ENCODE measurements at regions not wholly inside any gene's neighbourhood (a gene's known extent, or its start where the extent isn't known, plus 50 kb on each side); places are given as distances from the start of the nearest gene placed in this dataset.

DNA sequence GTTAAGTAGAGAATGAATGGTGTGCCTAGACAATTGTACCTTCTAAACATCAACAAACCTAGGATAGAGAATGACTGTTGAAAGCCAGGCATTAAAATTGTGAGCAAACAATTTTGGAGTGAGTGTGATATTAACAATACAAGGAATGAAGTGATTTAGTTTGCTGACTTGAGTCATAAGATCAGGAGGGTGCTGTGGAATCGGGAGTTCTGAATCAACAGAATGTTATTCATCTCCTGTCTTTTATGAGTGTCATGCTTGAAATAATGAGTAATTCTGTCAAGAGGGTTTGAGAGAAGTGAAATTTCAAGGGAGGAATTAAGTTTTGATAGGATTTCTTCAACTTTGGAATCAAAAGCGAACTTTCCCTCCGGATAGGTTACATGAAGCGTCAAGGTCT lies 214.4 kb upstream of the DSEL start:
- no peak for DNase-seq (ENCODE audit: low read depth)
- H3K4me3 ChIP-seq (ENCODE audit: low read depth, low read length) = no peak overlapping the region
- no peak for TF ChIP-seq CTCF (IDR thresholded peaks at IDR 0.05; ENCODE audit: control insufficient read depth, extremely low read depth, insufficient read depth)

- H3K4me3 ChIP-seq (ENCODE audit: low read depth, low read length) = no peak overlapping the region
- no peak for TF ChIP-seq CTCF (IDR thresholded peaks at IDR 0.05; ENCODE audit: control insufficient read depth, extremely low read depth, insufficient read depth)
- no peak for DNase-seq (ENCODE audit: low read depth)
Observed at GRCh38 chr18:67728364-67728763, 211.8 kb upstream of the DSEL start.

DNA sequence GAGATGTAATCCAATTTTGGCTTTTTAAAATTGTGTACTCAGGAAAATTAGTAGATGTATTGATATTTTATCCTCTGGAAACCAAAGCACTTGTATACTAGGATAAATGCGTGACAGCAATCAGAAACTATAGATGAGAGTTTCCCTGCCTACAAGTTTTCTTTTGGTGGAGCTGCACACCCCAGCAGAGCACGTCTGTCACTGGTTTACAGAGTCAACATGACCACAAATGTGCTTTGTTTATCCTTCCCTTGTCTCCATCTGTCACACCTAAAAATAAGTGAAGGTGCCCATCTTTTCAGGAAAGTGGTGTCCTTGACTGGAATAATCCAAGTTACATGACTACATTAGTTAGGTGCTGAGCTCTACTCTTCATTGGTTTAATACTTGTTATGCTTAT lies 210.4 kb upstream of the DSEL start:
- no peak for DNase-seq (ENCODE audit: low read depth)
- H3K4me3 ChIP-seq (ENCODE audit: low read depth, low read length) = no peak overlapping the region
- TF ChIP-seq CTCF (IDR thresholded peaks at IDR 0.05; ENCODE audit: control insufficient read depth, extremely low read depth, insufficient read depth) = no peak

DNA sequence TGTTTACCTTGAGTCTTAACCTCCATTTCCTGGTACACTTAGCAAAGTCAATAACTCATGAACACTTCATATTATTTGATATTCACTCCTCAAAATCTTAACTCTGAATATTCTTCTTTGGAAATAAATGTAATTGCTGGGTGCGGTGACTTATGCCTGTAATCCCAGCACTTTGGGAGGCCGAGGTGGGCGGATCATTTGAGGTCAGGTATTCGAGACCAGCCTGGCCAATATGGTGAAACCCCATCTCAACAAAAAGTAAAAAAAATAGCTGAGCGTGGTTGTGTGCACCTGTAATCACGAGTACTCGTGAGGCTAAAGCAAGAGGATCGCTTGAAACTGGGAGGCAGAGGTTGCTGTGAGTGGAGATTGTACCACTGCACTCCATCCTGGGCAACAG lies 201.3 kb upstream of the DSEL start:
- TF ChIP-seq CTCF (IDR thresholded peaks at IDR 0.05; ENCODE audit: control insufficient read depth, extremely low read depth, insufficient read depth) = no peak
- no peak overlapping the region for H3K4me3 ChIP-seq (ENCODE audit: low read depth, low read length)
- no peak for DNase-seq (ENCODE audit: low read depth)

GRCh38 chr18:67715567-67715966 lies 199.0 kb upstream of the DSEL start:
- no peak for DNase-seq (ENCODE audit: low read depth)
- no peak overlapping the region for H3K4me3 ChIP-seq (ENCODE audit: low read depth, low read length)
- no peak for TF ChIP-seq CTCF (IDR thresholded peaks at IDR 0.05; ENCODE audit: control insufficient read depth, extremely low read depth, insufficient read depth)

DNA sequence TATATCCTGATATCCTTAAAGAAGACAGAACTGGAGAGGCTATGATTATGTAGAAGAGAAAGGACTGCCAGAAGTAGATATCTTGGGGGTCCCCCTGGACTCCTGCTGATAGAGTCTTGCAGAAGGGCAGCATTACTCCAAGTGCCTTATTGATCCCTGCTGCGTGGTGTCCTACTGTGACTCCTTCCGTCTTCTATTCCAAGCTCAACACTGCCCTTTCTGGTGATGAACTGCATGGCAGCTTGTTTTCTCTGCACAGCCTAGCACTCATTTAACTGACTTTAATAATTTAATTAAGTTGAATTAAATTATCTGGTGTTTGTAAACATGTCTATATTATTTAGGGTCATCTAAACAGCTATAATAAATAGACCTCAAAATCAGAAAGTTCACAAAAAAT lies 194.1 kb upstream of the DSEL start:
- DNase-seq (ENCODE audit: low read depth) = no peak
- TF ChIP-seq CTCF (IDR thresholded peaks at IDR 0.05; ENCODE audit: control insufficient read depth, extremely low read depth, insufficient read depth) = 0 out of 2 replicates have a peak, but pooled peaks have one; percentile 11
- H3K4me3 ChIP-seq (ENCODE audit: low read depth, low read length) = no peak overlapping the region

GRCh38 chr18:67705748-67706147 lies 189.2 kb upstream of the DSEL start:
- TF ChIP-seq CTCF (IDR thresholded peaks at IDR 0.05; ENCODE audit: control insufficient read depth, extremely low read depth, insufficient read depth) = no peak
- no peak overlapping the region for H3K4me3 ChIP-seq (ENCODE audit: low read depth, low read length)
- DNase-seq (ENCODE audit: low read depth) = no peak
